ENCODE measurements at regions not wholly inside any gene's neighbourhood (a gene's known extent, or its start where the extent isn't known, plus 50 kb on each side); places are given as distances from the start of the nearest gene placed in this dataset.

DNA sequence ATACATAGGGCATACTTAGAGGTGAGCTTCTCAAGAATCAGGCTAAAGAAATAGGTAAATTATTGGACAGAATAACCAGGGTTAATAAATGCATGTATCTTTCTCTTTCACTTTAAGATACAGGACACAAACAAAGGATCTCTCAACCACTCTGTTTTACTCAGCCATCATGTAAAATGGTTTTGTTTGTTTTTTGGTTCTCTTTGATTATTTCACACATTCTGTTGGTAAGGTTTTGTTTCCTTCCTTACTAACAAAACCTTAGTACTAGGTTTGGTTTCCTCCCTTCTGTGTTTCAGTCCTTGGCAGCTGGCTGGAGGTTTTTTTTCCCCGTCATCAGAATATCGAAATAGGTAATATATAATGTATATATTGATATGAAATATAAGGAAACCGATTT lies 1506.8 kb upstream of the TMEFF2 start:
- no peak for DNase-seq (ENCODE audit: low read depth)
- H3K4me3 ChIP-seq (ENCODE audit: low read depth, low read length) = no peak overlapping the region
- TF ChIP-seq, protein P1, sequence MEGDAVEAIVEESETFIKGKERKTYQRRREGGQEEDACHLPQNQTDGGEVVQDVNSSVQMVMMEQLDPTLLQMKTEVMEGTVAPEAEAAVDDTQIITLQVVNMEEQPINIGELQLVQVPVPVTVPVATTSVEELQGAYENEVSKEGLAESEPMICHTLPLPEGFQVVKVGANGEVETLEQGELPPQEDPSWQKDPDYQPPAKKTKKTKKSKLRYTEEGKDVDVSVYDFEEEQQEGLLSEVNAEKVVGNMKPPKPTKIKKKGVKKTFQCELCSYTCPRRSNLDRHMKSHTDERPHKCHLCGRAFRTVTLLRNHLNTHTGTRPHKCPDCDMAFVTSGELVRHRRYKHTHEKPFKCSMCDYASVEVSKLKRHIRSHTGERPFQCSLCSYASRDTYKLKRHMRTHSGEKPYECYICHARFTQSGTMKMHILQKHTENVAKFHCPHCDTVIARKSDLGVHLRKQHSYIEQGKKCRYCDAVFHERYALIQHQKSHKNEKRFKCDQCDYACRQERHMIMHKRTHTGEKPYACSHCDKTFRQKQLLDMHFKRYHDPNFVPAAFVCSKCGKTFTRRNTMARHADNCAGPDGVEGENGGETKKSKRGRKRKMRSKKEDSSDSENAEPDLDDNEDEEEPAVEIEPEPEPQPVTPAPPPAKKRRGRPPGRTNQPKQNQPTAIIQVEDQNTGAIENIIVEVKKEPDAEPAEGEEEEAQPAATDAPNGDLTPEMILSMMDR (IDR thresholded peaks at IDR 0.05; ENCODE audit: insufficient read depth, low read length) = no peak

DNA sequence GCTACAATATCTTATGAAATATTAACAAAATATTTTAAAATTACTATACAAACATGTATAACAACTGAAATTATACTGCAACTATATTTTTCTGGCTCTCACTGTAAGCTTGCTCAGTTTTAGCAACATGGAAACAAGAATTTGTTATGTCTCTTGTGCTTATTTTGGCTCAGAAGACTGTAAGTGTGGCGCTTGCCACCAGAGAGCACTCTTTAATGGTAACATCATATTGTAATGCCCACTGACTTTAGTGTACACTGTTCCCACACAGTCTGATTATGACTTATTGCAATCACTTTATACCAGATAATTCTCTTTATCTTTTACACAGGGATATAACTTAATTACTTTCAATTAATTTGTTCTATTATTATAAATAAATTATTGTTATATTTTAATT lies 1500.6 kb upstream of the TMEFF2 start:
- DNase-seq (ENCODE audit: low read depth) = peak; percentile 75
- TF ChIP-seq, protein P1 (IDR thresholded peaks at IDR 0.05; ENCODE audit: insufficient read depth, low read length) = peak; percentile 65
- H3K4me3 ChIP-seq (ENCODE audit: low read depth, low read length) = no peak overlapping the region

DNA sequence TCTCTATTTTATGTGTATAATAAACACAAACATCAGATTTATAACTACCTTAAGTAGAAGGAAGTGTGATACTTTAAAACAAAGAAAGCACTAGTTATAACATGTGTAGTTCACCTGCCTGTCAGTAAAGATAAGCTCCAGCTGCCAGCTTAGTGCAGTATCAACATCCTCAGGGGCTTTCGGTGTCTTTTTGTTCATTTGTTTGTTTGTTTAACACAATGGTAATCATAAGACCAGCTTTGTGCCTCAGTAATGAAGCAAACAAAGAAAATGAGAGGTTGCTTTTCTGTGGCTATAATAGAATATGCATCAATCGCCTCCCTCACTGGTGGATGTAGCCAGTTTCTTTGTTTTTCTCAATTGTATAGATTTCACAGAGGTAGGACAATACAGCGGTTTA lies 1499.0 kb upstream of the TMEFF2 start:
- DNase-seq (ENCODE audit: low read depth) = no peak
- TF ChIP-seq, protein P1 (IDR thresholded peaks at IDR 0.05; ENCODE audit: insufficient read depth, low read length) = no peak
- no peak overlapping the region for H3K4me3 ChIP-seq (ENCODE audit: low read depth, low read length)

DNA sequence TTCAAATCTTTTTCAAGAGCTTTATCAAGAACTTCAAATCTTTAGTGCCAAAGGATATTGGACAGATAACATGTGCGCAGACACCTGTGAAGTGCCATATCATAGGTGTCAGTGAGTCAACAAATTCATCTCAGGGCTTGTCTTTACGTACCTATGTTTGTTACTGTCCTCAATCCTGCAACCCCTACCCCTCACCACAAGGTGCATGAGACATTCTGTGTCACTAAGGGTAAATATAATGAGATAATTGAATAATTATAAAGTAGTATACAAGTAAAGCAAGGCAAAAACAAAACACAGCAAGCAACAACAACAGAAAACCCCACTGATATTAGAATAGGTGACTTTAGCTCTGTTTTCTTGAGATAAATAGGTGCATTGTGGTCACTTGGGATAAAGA lies 1495.8 kb upstream of the TMEFF2 start:
- TF ChIP-seq, protein P1 (IDR thresholded peaks at IDR 0.05; ENCODE audit: insufficient read depth, low read length) = no peak
- no peak for DNase-seq (ENCODE audit: low read depth)
- no peak overlapping the region for H3K4me3 ChIP-seq (ENCODE audit: low read depth, low read length)

DNA sequence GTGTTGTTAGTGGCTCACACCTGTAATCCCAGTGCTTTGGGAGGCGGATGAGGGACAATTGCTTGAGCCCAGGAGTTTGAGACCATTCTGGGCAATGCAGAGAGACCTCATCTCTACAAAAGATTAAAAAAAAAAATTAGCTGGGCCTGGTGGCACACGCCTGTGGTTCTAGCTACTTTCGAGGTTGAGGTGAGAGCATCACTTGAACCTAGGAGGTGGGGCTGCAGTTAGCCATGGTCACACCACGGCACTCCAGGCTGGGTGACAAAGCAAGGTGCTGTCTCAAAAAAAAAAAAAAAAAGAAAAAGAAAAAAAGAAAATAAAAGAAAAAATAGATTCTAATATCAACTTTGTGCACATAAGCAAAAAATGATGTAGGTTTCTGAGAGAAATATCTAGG lies 1492.5 kb upstream of the TMEFF2 start:
- no peak for DNase-seq (ENCODE audit: low read depth)
- no peak overlapping the region for H3K4me3 ChIP-seq (ENCODE audit: low read depth, low read length)
- TF ChIP-seq, protein P1 (IDR thresholded peaks at IDR 0.05; ENCODE audit: insufficient read depth, low read length) = no peak

DNA sequence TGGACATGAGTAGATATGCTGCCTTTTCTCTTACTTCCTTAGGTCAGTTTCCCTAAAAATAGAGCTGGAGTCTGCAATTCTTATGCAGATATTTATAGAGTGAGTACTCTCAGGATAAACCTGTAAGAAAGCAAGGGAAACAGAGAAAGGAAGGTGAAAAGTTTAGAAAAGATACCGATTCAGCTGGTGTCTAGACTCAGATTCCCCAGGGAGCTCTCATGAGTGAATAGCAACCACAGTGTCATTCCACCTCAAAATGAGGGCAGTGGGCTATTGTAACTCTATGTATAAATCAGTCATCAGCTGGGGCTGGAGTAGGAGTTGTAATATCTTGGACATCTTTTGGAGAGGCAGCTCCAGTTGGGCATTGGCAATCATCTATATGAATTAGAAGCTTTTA lies 1485.1 kb upstream of the TMEFF2 start:
- H3K4me3 ChIP-seq (ENCODE audit: low read depth, low read length) = no peak overlapping the region
- DNase-seq (ENCODE audit: low read depth) = no peak
- TF ChIP-seq, protein P1 (IDR thresholded peaks at IDR 0.05; ENCODE audit: insufficient read depth, low read length) = no peak

DNA sequence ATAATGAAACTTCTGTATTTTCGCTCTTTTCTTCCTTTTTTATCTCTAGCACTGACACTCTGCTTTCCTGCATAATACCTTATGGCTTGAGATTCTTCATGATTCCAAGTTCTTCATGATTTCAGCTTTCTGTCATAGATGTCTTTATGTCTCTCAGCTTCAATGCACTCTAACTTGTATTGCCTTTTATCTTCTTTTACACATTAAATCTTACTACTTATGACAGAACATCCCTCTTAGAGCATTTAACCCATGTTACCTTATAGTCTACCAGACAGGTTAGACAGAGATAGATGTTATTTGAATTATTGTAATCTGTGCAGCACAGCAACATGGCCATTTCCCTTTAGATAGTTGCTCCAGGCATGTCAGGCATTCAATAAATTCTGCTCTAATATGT lies 1475.7 kb upstream of the TMEFF2 start:
- TF ChIP-seq, protein P1 (IDR thresholded peaks at IDR 0.05; ENCODE audit: insufficient read depth, low read length) = no peak
- DNase-seq (ENCODE audit: low read depth) = no peak
- H3K4me3 ChIP-seq (ENCODE audit: low read depth, low read length) = no peak overlapping the region

Data from fibroblast of the aortic adventitia (primary cell).